ENCODE measurements at regions not wholly inside any gene's neighbourhood (a gene's known extent, or its start where the extent isn't known, plus 50 kb on each side); places are given as distances from the start of the nearest gene placed in this dataset.

GRCh38 chr3:110456438-110457138 lies 615.0 kb upstream of the NECTIN3 start:
- no peak for DNase-seq (ENCODE audit: low read depth, low spot score)
- TF ChIP-seq CTCF (IDR thresholded peaks at IDR 0.05; ENCODE audit: low read depth, low read length) = no peak
- Histone ChIP-seq H3K27me3 (ENCODE audit: control insufficient read depth, insufficient read depth, low read length) (no peaks in the 10 kb centered on the region), H3K4me3 (ENCODE audit: low read depth, low read length) (no peak overlapping the region), H3K27ac (ENCODE audit: low read depth, low read length) (no peak overlapping the region), H3K9me3 (ENCODE audit: control insufficient read depth, insufficient read depth, low read length) (peaks cover 4% of the 10 kb centered on the region; the same call in 1 of the 2 replicates)
- ChIA-PET POLR2A (no interaction called here), CTCF (no interaction called here)

- Histone ChIP-seq H3K9me3 (ENCODE audit: control insufficient read depth, insufficient read depth, low read length) (peaks cover 4% of the 10 kb centered on the region; the same call in 1 of the 2 replicates), H3K27me3 (ENCODE audit: control insufficient read depth, insufficient read depth, low read length) (no peaks in the 10 kb centered on the region), H3K4me3 (ENCODE audit: low read depth, low read length) (no peak overlapping the region), H3K27ac (ENCODE audit: low read depth, low read length) (no peak overlapping the region)
- ChIA-PET CTCF (no interaction called here), POLR2A (no interaction called here)
- DNase-seq (ENCODE audit: low read depth, low spot score) = no peak
- no peak for TF ChIP-seq CTCF (IDR thresholded peaks at IDR 0.05; ENCODE audit: low read depth, low read length)
Observed at GRCh38 chr3:110457508-110457907, 614.1 kb upstream of the NECTIN3 start.

- CTCF ChIA-PET = no interaction called here
- Histone ChIP-seq H3K9me3 (ENCODE audit: control insufficient read depth, insufficient read depth, low read length) (peaks cover 4% of the 10 kb centered on the region; the same call in 1 of the 2 replicates), H3K27ac (ENCODE audit: low read depth, low read length) (no peak overlapping the region), H3K27me3 (ENCODE audit: control insufficient read depth, insufficient read depth, low read length) (no peaks in the 10 kb centered on the region), H3K4me3 (ENCODE audit: low read depth, low read length) (no peak overlapping the region)
- no peak for DNase-seq (ENCODE audit: low read depth, low spot score)
- POLR2A ChIA-PET = no interaction called here
- no peak for TF ChIP-seq CTCF (IDR thresholded peaks at IDR 0.05; ENCODE audit: low read depth, low read length)
Observed at GRCh38 chr3:110459021-110459420, 612.6 kb upstream of the NECTIN3 start.

- DNase-seq (ENCODE audit: low read depth, low spot score) = no peak
- no peak overlapping the region for H3K27ac ChIP-seq (ENCODE audit: low read depth, low read length)
- no peaks in the 10 kb centered on the region for H3K9me3 ChIP-seq (ENCODE audit: control insufficient read depth, insufficient read depth, low read length)
- CTCF ChIA-PET = no interaction called here
- no peak for TF ChIP-seq CTCF (IDR thresholded peaks at IDR 0.05; ENCODE audit: low read depth, low read length)
- no peaks in the 10 kb centered on the region for H3K27me3 ChIP-seq (ENCODE audit: control insufficient read depth, insufficient read depth, low read length)
- POLR2A ChIA-PET = no interaction called here
- H3K4me3 ChIP-seq (ENCODE audit: low read depth, low read length) = no peak overlapping the region
Observed at GRCh38 chr3:110470310-110470709, 601.3 kb upstream of the NECTIN3 start.

GRCh38 chr3:110473405-110473804 lies 598.2 kb upstream of the NECTIN3 start:
- POLR2A ChIA-PET = no interaction called here
- CTCF ChIA-PET = no interaction called here

More at GRCh38 chr3:110473405-110473804, 598.2 kb upstream of the NECTIN3 start:
- H3K4me3 ChIP-seq (ENCODE audit: low read depth, low read length) = no peak overlapping the region
- no peak for DNase-seq (ENCODE audit: low read depth, low spot score)
- TF ChIP-seq CTCF (IDR thresholded peaks at IDR 0.05; ENCODE audit: low read depth, low read length) = no peak
- no peaks in the 10 kb centered on the region for H3K27me3 ChIP-seq (ENCODE audit: control insufficient read depth, insufficient read depth, low read length)
- H3K27ac ChIP-seq (ENCODE audit: low read depth, low read length) = no peak overlapping the region
- H3K9me3 ChIP-seq (ENCODE audit: control insufficient read depth, insufficient read depth, low read length) = no peaks in the 10 kb centered on the region

Data from AG04450 (cell line).